ENCODE measurements at regions not wholly inside any gene's neighbourhood (a gene's known extent, or its start where the extent isn't known, plus 50 kb on each side); places are given as distances from the start of the nearest gene placed in this dataset.
"Not testable (repeated sequence)": the region's sequence is repeated elsewhere in the genome, so short reads cannot be mapped to it uniquely, and the experiment has no call there.

- H3K27ac ChIP-seq, H3K4me3 ChIP-seq: not testable (repeated sequence)
These were observed 76.5 kb upstream of the VRK1 start for GRCh38 chr14:96720702-96721101.

GRCh38 chr14:96722736-96723135 is 74.4 kb upstream of the VRK1 start:
- Histone ChIP-seq H3K27ac (no peak overlapping the region), H3K4me3 (no peak overlapping the region)

- no peak overlapping the region for H3K4me3 ChIP-seq
- H3K27ac ChIP-seq = no peak overlapping the region
These were observed 73.2 kb upstream of the VRK1 start for GRCh38 chr14:96723946-96724345.

GRCh38 chr14:96725232-96725631 is 72.0 kb upstream of the VRK1 start:
- no peak overlapping the region for H3K27ac ChIP-seq
- no peak overlapping the region for H3K4me3 ChIP-seq

GRCh38 chr14:96727073-96727472 is 70.1 kb upstream of the VRK1 start:
- Histone ChIP-seq H3K27ac (no peak overlapping the region), H3K4me3 (no peak overlapping the region)

GRCh38 chr14:96727491-96727890 is 69.7 kb upstream of the VRK1 start:
- H3K27ac ChIP-seq = no peak overlapping the region
- no peak overlapping the region for H3K4me3 ChIP-seq

GRCh38 chr14:96727980-96728717 is 69.0 kb upstream of the VRK1 start:
- no peak overlapping the region for H3K4me3 ChIP-seq
- no peak overlapping the region for H3K27ac ChIP-seq

GRCh38 chr14:96729889-96730288 is 67.3 kb upstream of the VRK1 start:
- Histone ChIP-seq H3K4me3 (no peak overlapping the region), H3K27ac (no peak overlapping the region)

GRCh38 chr14:96730386-96730785 is 66.8 kb upstream of the VRK1 start:
- H3K27ac ChIP-seq = no peak overlapping the region
- no peak overlapping the region for H3K4me3 ChIP-seq

- no peak overlapping the region for H3K27ac ChIP-seq
- no peak overlapping the region for H3K4me3 ChIP-seq
These were observed 63.0 kb upstream of the VRK1 start for GRCh38 chr14:96734076-96734622.

- H3K27ac ChIP-seq = no peak overlapping the region
These were observed 61.7 kb upstream of the VRK1 start for GRCh38 chr14:96735526-96735925.

GRCh38 chr14:96736439-96736838 is 60.7 kb upstream of the VRK1 start:
- no peak overlapping the region for H3K27ac ChIP-seq
- no peak overlapping the region for H3K4me3 ChIP-seq

More at GRCh38 chr14:96735526-96735925, 61.7 kb upstream of the VRK1 start:
- no peak overlapping the region for H3K4me3 ChIP-seq

- no peak overlapping the region for H3K4me3 ChIP-seq
- H3K27ac ChIP-seq = no peak overlapping the region
These were observed 59.3 kb upstream of the VRK1 start for GRCh38 chr14:96737881-96738280.

- Histone ChIP-seq H3K4me3 (no peak overlapping the region), H3K27ac (no peak overlapping the region)
These were observed 57.8 kb upstream of the VRK1 start for GRCh38 chr14:96739200-96739910.

- peak overlapping the region in 6 of 7 experiments; percentile 3 to 35 (median 18) for H3K4me3 ChIP-seq
These were observed 55.8 kb upstream of the VRK1 start for GRCh38 chr14:96741151-96741977.

GRCh38 chr14:96744262-96744661 is 52.9 kb upstream of the VRK1 start:
- no peak overlapping the region for H3K27ac ChIP-seq
- no peak overlapping the region for H3K4me3 ChIP-seq

More at GRCh38 chr14:96741151-96741977, 55.8 kb upstream of the VRK1 start:
- no peak overlapping the region for H3K27ac ChIP-seq

- no peak overlapping the region for H3K27ac ChIP-seq
- no peak overlapping the region for H3K4me3 ChIP-seq
These were observed 51.6 kb upstream of the VRK1 start for GRCh38 chr14:96745500-96746051.

- H3K27ac ChIP-seq = no peak overlapping the region
These were observed 51.1 kb upstream of the VRK1 start for GRCh38 chr14:96746101-96746500.

GRCh38 chr14:96747006-96747405 is 50.2 kb upstream of the VRK1 start:
- H3K27ac ChIP-seq = no peak overlapping the region
- no peak overlapping the region for H3K4me3 ChIP-seq

More at GRCh38 chr14:96746101-96746500, 51.1 kb upstream of the VRK1 start:
- no peak overlapping the region for H3K4me3 ChIP-seq
